ENCODE measurements at regions not wholly inside any gene's neighbourhood (a gene's known extent, or its start where the extent isn't known, plus 50 kb on each side); places are given as distances from the start of the nearest gene placed in this dataset.
"Not testable (repeated sequence)": the region's sequence is repeated elsewhere in the genome, so short reads cannot be mapped to it uniquely, and the experiment has no call there.

- no peak for DNase-seq (ENCODE audit: low read depth)
Measured at GRCh38 chr4:17063888-17064287, 165.4 kb upstream of the LDB2 start.

GRCh38 chr4:17060230-17060629 is 161.8 kb upstream of the LDB2 start:
- no peak for DNase-seq (ENCODE audit: low read depth)

GRCh38 chr4:17058916-17059741 is 160.7 kb upstream of the LDB2 start:
- DNase-seq (ENCODE audit: low read depth) = no peak

GRCh38 chr4:17058536-17058915 is 160.1 kb upstream of the LDB2 start:
- no peak for DNase-seq (ENCODE audit: low read depth)

- DNase-seq (ENCODE audit: low read depth) = no peak
Measured at GRCh38 chr4:17057035-17057434, 158.6 kb upstream of the LDB2 start.

- DNase-seq (ENCODE audit: low read depth) = no peak
Measured at GRCh38 chr4:17055788-17056187, 157.3 kb upstream of the LDB2 start.

GRCh38 chr4:17045866-17046265 is 147.4 kb upstream of the LDB2 start:
- DNase-seq (ENCODE audit: low read depth) = no peak

- DNase-seq (ENCODE audit: low read depth) = no peak
Measured at GRCh38 chr4:17038510-17039176, 140.2 kb upstream of the LDB2 start.

- DNase-seq (ENCODE audit: low read depth) = no peak
Measured at GRCh38 chr4:17033768-17034181, 135.3 kb upstream of the LDB2 start.

GRCh38 chr4:17033025-17033767 is 134.8 kb upstream of the LDB2 start:
- DNase-seq (ENCODE audit: low read depth) = no peak

GRCh38 chr4:17030543-17030942 is 132.1 kb upstream of the LDB2 start:
- no peak for DNase-seq (ENCODE audit: low read depth)

- DNase-seq (ENCODE audit: low read depth) = no peak
Measured at GRCh38 chr4:17029964-17030363, 131.5 kb upstream of the LDB2 start.

GRCh38 chr4:17029432-17029831 is 131.0 kb upstream of the LDB2 start:
- DNase-seq (ENCODE audit: low read depth) = no peak

- no peak for DNase-seq (ENCODE audit: low read depth)
Measured at GRCh38 chr4:17027495-17027894, 129.1 kb upstream of the LDB2 start.

- no peak for DNase-seq (ENCODE audit: low read depth)
Measured at GRCh38 chr4:17024425-17024824, 126.0 kb upstream of the LDB2 start.

- DNase-seq (ENCODE audit: low read depth) = no peak
Measured at GRCh38 chr4:17020901-17021300, 122.5 kb upstream of the LDB2 start.

GRCh38 chr4:17020451-17020850 is 122.0 kb upstream of the LDB2 start:
- no peak for DNase-seq (ENCODE audit: low read depth)

- not testable (repeated sequence) for DNase-seq (ENCODE audit: low read depth)
Measured at GRCh38 chr4:17018621-17019020, 120.2 kb upstream of the LDB2 start.

- DNase-seq (ENCODE audit: low read depth) = no peak
Measured at GRCh38 chr4:17018013-17018412, 119.6 kb upstream of the LDB2 start.

- no peak for DNase-seq (ENCODE audit: low read depth)
Measured at GRCh38 chr4:17013382-17014006, 115.0 kb upstream of the LDB2 start.

- no peak for DNase-seq (ENCODE audit: low read depth)
Measured at GRCh38 chr4:17012451-17012850, 114.0 kb upstream of the LDB2 start.

GRCh38 chr4:17010426-17011087 is 112.1 kb upstream of the LDB2 start:
- DNase-seq (ENCODE audit: low read depth) = no peak

Measured in T-helper 22 cell (primary cell).